ENCODE measurements at regions not wholly inside any gene's neighbourhood (a gene's known extent, or its start where the extent isn't known, plus 50 kb on each side); places are given as distances from the start of the nearest gene placed in this dataset.

DNA sequence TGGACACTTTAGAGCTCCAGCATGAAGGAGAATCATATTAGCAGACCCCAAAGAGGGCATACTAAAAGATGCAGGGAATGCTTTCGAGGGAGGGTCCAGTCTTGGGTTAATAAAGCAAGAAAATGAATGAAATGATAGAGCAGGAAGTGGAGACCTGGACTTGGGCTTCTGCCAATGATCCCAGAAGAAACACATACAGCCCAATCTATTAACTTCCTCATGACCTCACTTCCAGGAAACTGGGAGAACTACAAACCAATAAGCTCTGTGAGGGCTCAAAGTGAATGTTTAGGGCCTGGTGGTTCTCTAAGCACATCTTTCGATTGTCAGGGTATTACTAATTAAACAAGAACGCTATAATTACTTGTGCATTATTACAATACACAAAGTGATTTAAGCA lies 53.6 kb upstream of the SSX2IP start:
- TF ChIP-seq, protein P1, sequence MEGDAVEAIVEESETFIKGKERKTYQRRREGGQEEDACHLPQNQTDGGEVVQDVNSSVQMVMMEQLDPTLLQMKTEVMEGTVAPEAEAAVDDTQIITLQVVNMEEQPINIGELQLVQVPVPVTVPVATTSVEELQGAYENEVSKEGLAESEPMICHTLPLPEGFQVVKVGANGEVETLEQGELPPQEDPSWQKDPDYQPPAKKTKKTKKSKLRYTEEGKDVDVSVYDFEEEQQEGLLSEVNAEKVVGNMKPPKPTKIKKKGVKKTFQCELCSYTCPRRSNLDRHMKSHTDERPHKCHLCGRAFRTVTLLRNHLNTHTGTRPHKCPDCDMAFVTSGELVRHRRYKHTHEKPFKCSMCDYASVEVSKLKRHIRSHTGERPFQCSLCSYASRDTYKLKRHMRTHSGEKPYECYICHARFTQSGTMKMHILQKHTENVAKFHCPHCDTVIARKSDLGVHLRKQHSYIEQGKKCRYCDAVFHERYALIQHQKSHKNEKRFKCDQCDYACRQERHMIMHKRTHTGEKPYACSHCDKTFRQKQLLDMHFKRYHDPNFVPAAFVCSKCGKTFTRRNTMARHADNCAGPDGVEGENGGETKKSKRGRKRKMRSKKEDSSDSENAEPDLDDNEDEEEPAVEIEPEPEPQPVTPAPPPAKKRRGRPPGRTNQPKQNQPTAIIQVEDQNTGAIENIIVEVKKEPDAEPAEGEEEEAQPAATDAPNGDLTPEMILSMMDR (IDR thresholded peaks at IDR 0.05 in 8 of 11, conservative IDR thresholded peaks at IDR 0.05 in 3 of 11): no peak
- TF ChIP-seq POLR2A (IDR thresholded peaks at IDR 0.05): no peak
- no peak for TF ChIP-seq POLR2AphosphoS5 (IDR thresholded peaks at IDR 0.05)
